ENCODE measurements at regions not wholly inside any gene's neighbourhood (a gene's known extent, or its start where the extent isn't known, plus 50 kb on each side); places are given as distances from the start of the nearest gene placed in this dataset.

DNA sequence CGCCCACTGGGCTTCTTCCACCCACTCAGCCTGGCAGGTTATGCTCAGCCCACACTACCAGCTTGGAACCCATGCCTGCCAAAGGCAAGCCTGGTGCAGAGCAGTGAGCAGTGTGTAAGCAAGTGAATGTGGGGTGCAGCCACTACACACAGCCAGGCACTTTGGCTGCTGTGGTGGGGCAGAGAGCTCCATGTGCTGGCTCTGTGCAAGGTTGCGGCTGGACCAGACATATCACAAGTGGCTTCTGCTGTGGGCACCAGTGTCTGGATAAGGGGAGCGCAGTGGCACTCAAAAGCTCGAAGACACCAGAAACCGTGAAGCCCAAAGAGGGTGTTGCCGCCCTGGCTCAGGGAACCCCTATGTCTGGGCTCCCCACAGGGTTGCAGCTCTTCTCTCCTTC lies 563.7 kb downstream of the SI start:
- TF ChIP-seq GATA2 (IDR thresholded peaks at IDR 0.05; ENCODE audit: low read depth, low read length) = no peak
- TF ChIP-seq GATA3 (IDR thresholded peaks at IDR 0.05; ENCODE audit: low read depth, low read length) = no peak

Measured in SH-SY5Y (cell line).